GM13976 (cell line): ENCODE measurements at regions not wholly inside any gene's neighbourhood (a gene's known extent, or its start where the extent isn't known, plus 50 kb on each side); places are given as distances from the start of the nearest gene placed in this dataset.
A peak's percentile ranks its signal among the peaks of the same experiment; 100 is the strongest.
"Not testable (repeated sequence)": the region's sequence is repeated elsewhere in the genome, so short reads cannot be mapped to it uniquely, and the experiment has no call there.

ENCODE experiments used
- DNase-seq: peaks from one replicate; pipeline ENCODE4 v3.0.0; 2012; ENCODE audit warnings: low spot score
- in situ Hi-C: fragments of 300-500 bp; cut with MboI; formaldehyde crosslinking; loops from one replicate; pipeline ENCODE4 v1.12.0; 2022; ENCODE audit warnings: low sequenced_read_pairs, mixed read lengths, inconsistent platforms; ENCODE audit not compliant: unreplicated experiment
- TF ChIP-seq, protein P1 (sequence below): IDR thresholded peaks from 2 replicates; pipeline ENCODE4 v1.5.1; 2012; ENCODE audit warnings: borderline replicate concordance, mild to moderate bottlenecking; ENCODE audit not compliant: insufficient read depth; ENCODE audit errors: extremely low read depth, missing control alignments, control extremely low read depth

DNA sequence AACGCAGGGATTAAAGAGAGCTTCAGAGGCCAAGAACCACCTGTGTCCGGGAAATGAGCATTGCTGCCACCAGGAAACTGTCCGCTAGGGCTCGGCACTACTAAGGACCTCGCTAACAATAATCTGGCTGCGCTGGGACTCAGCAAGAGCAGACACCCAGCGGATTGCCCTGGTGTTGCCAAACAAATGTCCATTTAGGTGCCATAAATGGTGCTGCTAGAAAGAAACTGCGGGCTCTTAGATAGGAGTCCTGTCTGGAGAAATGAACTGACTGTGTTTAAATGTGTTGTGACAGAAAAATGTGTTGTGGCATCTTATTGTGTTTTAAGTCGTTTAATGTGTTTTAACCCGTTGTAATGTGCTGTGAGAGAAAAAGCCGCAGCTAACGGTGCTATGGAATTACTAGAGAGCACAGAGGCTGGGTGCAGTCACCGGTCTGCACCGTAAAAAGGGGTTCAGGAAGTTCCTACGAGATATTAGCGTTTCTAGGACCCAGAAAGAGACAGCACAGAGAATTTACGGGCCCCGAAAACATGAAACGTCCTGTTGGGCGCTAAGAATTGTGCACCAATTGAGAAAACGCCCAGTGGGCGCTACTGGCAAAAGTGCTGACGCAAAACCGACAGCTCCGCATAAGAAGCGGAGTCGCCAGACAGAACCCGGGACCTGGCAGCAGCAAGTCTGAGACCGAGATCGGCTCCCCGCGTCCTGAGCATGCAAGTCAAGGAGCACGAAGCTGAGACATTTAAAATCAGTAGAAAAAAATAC lies 90.6 kb downstream of the ANXA2R start:
- peak; percentile 69 for DNase-seq
- TF ChIP-seq, protein P1, sequence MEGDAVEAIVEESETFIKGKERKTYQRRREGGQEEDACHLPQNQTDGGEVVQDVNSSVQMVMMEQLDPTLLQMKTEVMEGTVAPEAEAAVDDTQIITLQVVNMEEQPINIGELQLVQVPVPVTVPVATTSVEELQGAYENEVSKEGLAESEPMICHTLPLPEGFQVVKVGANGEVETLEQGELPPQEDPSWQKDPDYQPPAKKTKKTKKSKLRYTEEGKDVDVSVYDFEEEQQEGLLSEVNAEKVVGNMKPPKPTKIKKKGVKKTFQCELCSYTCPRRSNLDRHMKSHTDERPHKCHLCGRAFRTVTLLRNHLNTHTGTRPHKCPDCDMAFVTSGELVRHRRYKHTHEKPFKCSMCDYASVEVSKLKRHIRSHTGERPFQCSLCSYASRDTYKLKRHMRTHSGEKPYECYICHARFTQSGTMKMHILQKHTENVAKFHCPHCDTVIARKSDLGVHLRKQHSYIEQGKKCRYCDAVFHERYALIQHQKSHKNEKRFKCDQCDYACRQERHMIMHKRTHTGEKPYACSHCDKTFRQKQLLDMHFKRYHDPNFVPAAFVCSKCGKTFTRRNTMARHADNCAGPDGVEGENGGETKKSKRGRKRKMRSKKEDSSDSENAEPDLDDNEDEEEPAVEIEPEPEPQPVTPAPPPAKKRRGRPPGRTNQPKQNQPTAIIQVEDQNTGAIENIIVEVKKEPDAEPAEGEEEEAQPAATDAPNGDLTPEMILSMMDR: peak; percentile 28
- in situ Hi-C loops: no loop called here

DNA sequence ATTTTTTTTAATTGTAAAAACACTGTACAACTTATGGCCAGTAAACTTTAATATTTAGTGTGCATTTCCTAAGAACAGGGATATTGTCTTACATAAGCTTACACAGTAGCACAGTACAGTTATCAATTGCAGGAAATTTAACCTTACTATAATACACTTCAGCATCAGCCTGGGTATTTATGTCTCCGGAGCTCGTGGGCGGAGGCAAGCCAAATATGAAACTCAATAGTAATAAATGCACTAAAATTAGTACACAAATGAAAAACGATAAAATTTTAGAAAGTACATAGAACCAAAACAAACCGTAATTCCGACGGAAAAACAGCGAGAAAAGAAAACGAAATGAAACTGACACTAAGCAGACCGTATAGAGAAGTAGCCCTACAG lies 91.2 kb downstream of the ANXA2R start:
- peak; percentile 41 for DNase-seq
- in situ Hi-C loops: no loop called here
- TF ChIP-seq, protein P1: no peak

DNA sequence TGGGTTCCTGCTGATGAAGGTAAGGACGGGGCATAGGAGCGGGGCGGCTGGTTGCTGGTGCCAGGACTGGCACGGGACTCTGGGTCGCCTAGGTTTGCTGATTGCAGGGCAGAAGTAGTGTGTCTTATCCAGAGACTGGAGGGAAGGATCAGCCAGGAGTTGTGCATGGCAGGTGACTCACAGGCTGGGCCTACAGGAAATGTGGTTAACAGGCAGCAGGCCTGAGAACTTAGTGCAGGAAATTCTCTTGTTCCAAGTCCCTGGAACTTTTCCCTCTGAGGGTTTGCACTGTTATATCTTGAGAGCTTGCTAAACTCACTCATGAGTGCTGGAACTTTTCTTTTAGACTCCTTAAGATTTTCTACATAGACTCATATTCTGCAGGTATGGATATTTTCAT lies 95.1 kb downstream of the ANXA2R start:
- TF ChIP-seq, protein P1: no peak
- in situ Hi-C loops: no loop called here
- DNase-seq: no peak

DNA sequence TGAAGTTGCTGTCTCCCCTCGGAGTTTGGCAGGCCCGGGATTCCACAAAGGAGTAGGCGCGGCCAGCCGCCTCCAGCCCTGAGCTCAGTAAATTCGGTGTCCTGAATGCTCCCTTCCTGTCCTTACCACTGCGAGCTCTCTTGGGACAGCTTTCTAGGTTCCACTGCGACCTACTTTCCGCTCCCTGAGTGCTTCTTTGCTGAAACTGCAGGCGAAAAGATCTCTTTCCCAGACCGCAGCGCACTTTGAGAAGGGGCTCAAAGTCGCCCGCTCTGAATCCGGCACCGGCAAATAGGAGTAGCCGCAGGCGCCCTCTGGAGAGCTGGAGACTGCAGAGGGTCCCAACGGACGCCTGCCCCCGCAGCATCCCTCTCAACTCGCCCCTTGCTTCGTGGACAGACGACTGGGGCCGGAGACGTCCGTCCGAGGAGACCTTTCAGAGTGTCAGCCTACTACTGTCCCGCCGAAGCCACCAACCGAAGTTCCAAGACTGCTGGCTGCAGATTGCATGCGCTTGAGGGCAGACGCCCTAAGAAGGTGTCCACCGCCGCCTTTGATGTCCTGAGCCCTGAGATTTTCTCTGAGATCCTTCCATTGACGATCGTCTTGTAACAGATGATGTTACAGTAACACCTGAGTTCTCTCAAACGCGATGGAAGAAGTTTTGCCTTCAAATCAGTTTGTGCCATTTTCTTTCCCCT lies 96.0 kb downstream of the ANXA2R start:
- DNase-seq: no peak
- in situ Hi-C loops: no loop called here
- TF ChIP-seq, protein P1: no peak

DNA sequence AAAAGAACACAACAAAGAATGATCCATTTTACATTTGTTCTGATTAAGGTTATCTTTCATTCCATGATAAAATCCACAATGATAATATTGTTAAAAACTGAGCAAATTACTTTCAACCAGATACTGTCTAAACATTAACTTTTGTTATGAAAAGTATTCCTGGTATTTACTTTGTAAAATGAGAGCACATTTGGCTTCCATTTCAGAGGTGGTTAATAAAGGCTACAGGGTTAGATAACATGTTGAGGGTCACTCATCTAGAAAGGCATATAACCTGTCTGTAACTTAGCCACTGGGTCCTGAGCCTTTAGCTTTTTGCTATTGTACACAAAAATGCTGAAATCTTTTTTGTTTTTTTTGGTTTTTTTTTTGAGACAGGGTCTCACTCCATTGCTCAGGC lies 99.3 kb downstream of the ANXA2R start:
- DNase-seq: no peak
- in situ Hi-C loops: no loop called here
- TF ChIP-seq, protein P1: no peak

DNA sequence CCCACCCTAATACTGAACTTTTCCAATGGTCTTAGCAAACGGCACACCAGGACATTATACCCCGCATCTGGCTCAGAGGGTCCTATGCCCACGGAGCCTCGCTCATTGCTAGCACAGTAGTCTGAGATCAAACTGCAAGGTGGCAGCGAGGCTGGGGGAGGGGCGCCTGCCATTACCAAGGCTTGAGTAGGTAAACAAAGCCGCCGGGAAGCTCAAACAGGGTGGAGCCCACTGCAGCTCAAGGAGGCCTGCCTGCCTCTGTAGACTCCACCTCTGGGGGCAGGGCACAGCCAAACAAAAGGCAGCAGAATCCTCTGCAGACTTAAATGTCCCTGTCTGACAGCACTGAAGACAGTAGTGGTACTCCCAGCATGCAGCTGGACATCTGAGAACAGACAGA lies 108.1 kb downstream of the ANXA2R start:
- in situ Hi-C loops, DNase-seq: not testable (repeated sequence)

DNA sequence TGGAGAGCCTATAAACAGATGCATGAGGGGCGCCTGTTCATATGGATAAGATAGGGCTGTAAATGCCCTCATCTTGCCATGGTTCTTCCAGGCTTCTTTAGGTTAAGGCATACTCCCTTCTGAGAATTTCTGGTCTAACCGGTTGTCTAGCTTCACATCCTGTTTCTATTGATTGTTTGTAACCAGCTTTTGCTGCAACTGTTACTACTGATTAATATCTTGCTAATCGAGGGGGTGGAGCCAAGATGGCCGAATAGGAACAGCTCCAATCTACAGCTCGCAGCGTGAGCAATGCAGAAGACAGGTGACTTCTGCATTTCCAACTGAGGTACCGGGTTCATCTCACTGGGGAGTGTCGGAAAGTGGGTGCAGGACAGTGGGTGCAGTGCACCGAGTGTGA lies 108.7 kb downstream of the ANXA2R start:
- in situ Hi-C loops, DNase-seq: not testable (repeated sequence)
